ENCODE measurements at regions not wholly inside any gene's neighbourhood (a gene's known extent, or its start where the extent isn't known, plus 50 kb on each side); places are given as distances from the start of the nearest gene placed in this dataset.

GRCh38 chr7:46969303-46970130, 612.4 kb downstream of the TNS3 start:
- TF ChIP-seq JUN (CRISPR knock-in tag; IDR thresholded peaks at IDR 0.05) = no peak
- TF ChIP-seq FOXK1 (CRISPR knock-in tag; IDR thresholded peaks at IDR 0.05) = no peak
- TF ChIP-seq, protein P1, sequence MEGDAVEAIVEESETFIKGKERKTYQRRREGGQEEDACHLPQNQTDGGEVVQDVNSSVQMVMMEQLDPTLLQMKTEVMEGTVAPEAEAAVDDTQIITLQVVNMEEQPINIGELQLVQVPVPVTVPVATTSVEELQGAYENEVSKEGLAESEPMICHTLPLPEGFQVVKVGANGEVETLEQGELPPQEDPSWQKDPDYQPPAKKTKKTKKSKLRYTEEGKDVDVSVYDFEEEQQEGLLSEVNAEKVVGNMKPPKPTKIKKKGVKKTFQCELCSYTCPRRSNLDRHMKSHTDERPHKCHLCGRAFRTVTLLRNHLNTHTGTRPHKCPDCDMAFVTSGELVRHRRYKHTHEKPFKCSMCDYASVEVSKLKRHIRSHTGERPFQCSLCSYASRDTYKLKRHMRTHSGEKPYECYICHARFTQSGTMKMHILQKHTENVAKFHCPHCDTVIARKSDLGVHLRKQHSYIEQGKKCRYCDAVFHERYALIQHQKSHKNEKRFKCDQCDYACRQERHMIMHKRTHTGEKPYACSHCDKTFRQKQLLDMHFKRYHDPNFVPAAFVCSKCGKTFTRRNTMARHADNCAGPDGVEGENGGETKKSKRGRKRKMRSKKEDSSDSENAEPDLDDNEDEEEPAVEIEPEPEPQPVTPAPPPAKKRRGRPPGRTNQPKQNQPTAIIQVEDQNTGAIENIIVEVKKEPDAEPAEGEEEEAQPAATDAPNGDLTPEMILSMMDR (IDR thresholded peaks at IDR 0.05) = no peak
- TF ChIP-seq ZNF138 (CRISPR knock-in tag; conservative IDR thresholded peaks at IDR 0.05) = no peak
- TF ChIP-seq ZNF317 (CRISPR knock-in tag; IDR thresholded peaks at IDR 0.05; ENCODE audit: borderline replicate concordance, low read depth) = no peak
